GM21786 (cell line): ENCODE measurements at regions not wholly inside any gene's neighbourhood (a gene's known extent, or its start where the extent isn't known, plus 50 kb on each side); places are given as distances from the start of the nearest gene placed in this dataset.
"Not testable (repeated sequence)": the region's sequence is repeated elsewhere in the genome, so short reads cannot be mapped to it uniquely, and the experiment has no call there.

ENCODE experiments used
- ATAC-seq: cut with Tn5 transposase; IDR thresholded peaks from one replicate; pipeline ENCODE4 v1.9.1; 2021; ENCODE audit not compliant: unreplicated experiment

- ATAC-seq: no peak
Observed at GRCh38 chr2:136334967-136335366, 217.0 kb upstream of the CXCR4 start.

GRCh38 chr2:136332436-136333095 is 214.6 kb upstream of the CXCR4 start:
- ATAC-seq: no peak

- ATAC-seq: no peak
Observed at GRCh38 chr2:136331226-136331625, 213.3 kb upstream of the CXCR4 start.

- no peak for ATAC-seq
Observed at GRCh38 chr2:136328207-136328795, 210.4 kb upstream of the CXCR4 start.

- peak; percentile 84 for ATAC-seq
Observed at GRCh38 chr2:136327162-136327852, 209.4 kb upstream of the CXCR4 start.

GRCh38 chr2:136325844-136326331 is 207.9 kb upstream of the CXCR4 start:
- no peak for ATAC-seq

- ATAC-seq: no peak
Observed at GRCh38 chr2:136324966-136325365, 207.0 kb upstream of the CXCR4 start.

- ATAC-seq: no peak
Observed at GRCh38 chr2:136323935-136324334, 206.0 kb upstream of the CXCR4 start.

- ATAC-seq: no peak
Observed at GRCh38 chr2:136323195-136323594, 205.2 kb upstream of the CXCR4 start.

GRCh38 chr2:136322428-136322827 is 204.5 kb upstream of the CXCR4 start:
- no peak for ATAC-seq

GRCh38 chr2:136319651-136320050 is 201.7 kb upstream of the CXCR4 start:
- ATAC-seq: no peak

- ATAC-seq: no peak
Observed at GRCh38 chr2:136319237-136319636, 201.3 kb upstream of the CXCR4 start.

- no peak for ATAC-seq
Observed at GRCh38 chr2:136314240-136314639, 196.3 kb upstream of the CXCR4 start.

GRCh38 chr2:136312568-136312967 is 194.6 kb upstream of the CXCR4 start:
- ATAC-seq: not testable (repeated sequence)

- ATAC-seq: no peak
Observed at GRCh38 chr2:136310797-136311603, 193.1 kb upstream of the CXCR4 start.

- peak; percentile 39 for ATAC-seq
Observed at GRCh38 chr2:136310005-136310495, 192.1 kb upstream of the CXCR4 start.

- no peak for ATAC-seq
Observed at GRCh38 chr2:136308611-136309010, 190.7 kb upstream of the CXCR4 start.

- no peak for ATAC-seq
Observed at GRCh38 chr2:136306836-136307235, 188.9 kb upstream of the CXCR4 start.

- peak; percentile 84 for ATAC-seq
Observed at GRCh38 chr2:136305517-136306192, 187.7 kb upstream of the CXCR4 start.

- no peak for ATAC-seq
Observed at GRCh38 chr2:136301006-136301405, 183.1 kb upstream of the CXCR4 start.

GRCh38 chr2:136298631-136299030 is 180.7 kb upstream of the CXCR4 start:
- ATAC-seq: no peak
